GM23248 (cell line): ENCODE measurements at regions not wholly inside any gene's neighbourhood (a gene's known extent, or its start where the extent isn't known, plus 50 kb on each side); places are given as distances from the start of the nearest gene placed in this dataset.

Experiments
- EZH2 ChIP-seq: fragments of 200-600 bp; sonication (generic); IDR thresholded peaks from 2 replicates; pipeline ENCODE4 v1.6.1; 2018; ENCODE audit warnings: antibody characterized with exemption, mild to moderate bottlenecking; ENCODE audit not compliant: insufficient read depth, poor library complexity, severe bottlenecking
- EZH2phosphoT487 ChIP-seq: fragments of 200-600 bp; sonication (generic); IDR thresholded peaks from 2 replicates; pipeline ENCODE4 v1.6.1; 2018; ENCODE audit warnings: antibody characterized with exemption, moderate library complexity, mild to moderate bottlenecking, low read depth; ENCODE audit not compliant: insufficient read depth

DNA sequence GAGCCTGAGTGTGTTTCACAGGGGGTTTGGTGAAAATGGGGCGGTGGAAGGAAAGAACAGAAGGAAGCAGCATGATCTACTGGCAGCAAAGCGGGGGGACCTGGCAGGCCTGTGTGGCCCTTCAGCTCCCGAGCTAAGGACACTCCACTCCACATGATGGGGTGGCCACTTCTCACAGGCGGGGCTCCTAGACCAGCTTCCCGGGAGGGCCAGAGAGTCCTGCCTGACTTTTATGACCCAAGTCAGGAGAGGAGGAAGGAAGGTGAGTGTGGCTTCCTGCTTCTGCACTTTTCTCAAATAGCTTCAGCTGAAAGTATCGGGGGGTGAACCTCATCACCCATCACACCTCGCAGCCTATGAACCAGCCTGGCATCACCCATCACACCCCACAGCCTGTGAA lies 117.5 kb upstream of the AFDN start:
- TF ChIP-seq EZH2, result no peak
- TF ChIP-seq EZH2phosphoT487, result no peak
